IMR-90 (cell line): ENCODE measurements at regions not wholly inside any gene's neighbourhood (a gene's known extent, or its start where the extent isn't known, plus 50 kb on each side); places are given as distances from the start of the nearest gene placed in this dataset.

ENCODE experiments used
- ATAC-seq: fragments of 200-7000 bp; cut with Tn5 transposase; 2 replicates; pipeline ENCODE4 v1.9.1; 2020; ENCODE audit warnings: low read depth, mild to moderate bottlenecking, moderate library complexity
- BruUV-seq: library from RNA; stranded (reverse); fragments of 400-500 nt; replicated peaks from 2 replicates; lab custom pipeline; 2021; lab: Mats Ljungman, UMichigan
- CTCF ChIA-PET: fragments of 300-600 bp; formaldehyde crosslinking; extraction: SDS; loops from one replicate; lab custom pipeline; 2021; ENCODE audit warnings: antibody characterized with exemption; lab: Yijun Ruan, JAX
- POLR2A ChIA-PET: fragments of 300-600 bp; sonication (Branson Sonifier 250); formaldehyde crosslinking; loops from one replicate; lab custom pipeline; 2022; ENCODE audit warnings: antibody characterized with exemption; ENCODE audit not compliant: unreplicated experiment; lab: Charles Lee
- DNase-seq: peaks from one replicate; pipeline ENCODE4 v3.0.0; 2013
- H2AFZ ChIP-seq: replicated peaks from 2 replicates; pipeline ENCODE3; 2013; ENCODE audit warnings: low read length, mild to moderate bottlenecking; ENCODE audit not compliant: poor library complexity
- H2AK5ac ChIP-seq: 2 replicates; pipeline ENCODE4 v1.6.1; 2013; ENCODE audit warnings: low read depth, low read length, inconsistent platforms
- H2AK9ac ChIP-seq: replicated peaks from 2 replicates; pipeline ENCODE3; 2013; ENCODE audit warnings: mild to moderate bottlenecking, low read depth, low read length, moderate library complexity; ENCODE audit not compliant: poor library complexity
- H2BK120ac ChIP-seq: 2 replicates; pipeline ENCODE4 v1.6.1; 2013; ENCODE audit warnings: low read depth, low read length, inconsistent platforms
- H2BK15ac ChIP-seq: 3 replicates; pipeline ENCODE4 v1.6.1; 2013; ENCODE audit warnings: low read depth, low read length, inconsistent platforms
- H2BK20ac ChIP-seq: 2 replicates; pipeline ENCODE4 v1.6.1; 2013; ENCODE audit warnings: low read depth, mild to moderate bottlenecking, inconsistent platforms, low read length, moderate library complexity
- H2BK5ac ChIP-seq: 2 replicates; pipeline ENCODE4 v1.6.1; 2013; ENCODE audit warnings: mild to moderate bottlenecking, low read depth, low read length, inconsistent platforms; ENCODE audit not compliant: poor library complexity, severe bottlenecking
- H3K14ac ChIP-seq: replicated peaks from 2 replicates; pipeline ENCODE4 v1.6.1; 2013; ENCODE audit warnings: low read depth, low read length, inconsistent platforms
- H3K18ac ChIP-seq: 2 replicates; pipeline ENCODE4 v1.6.1; 2013; ENCODE audit warnings: low read depth, low read length, control low read depth
- H3K23ac ChIP-seq: 2 replicates; pipeline ENCODE4 v1.6.1; 2013; ENCODE audit warnings: low read depth, low read length, inconsistent platforms
- H3K27ac ChIP-seq: 2 replicates; pipeline ENCODE4 v1.5.1; 2013; ENCODE audit warnings: mild to moderate bottlenecking, control low read depth, low read length; ENCODE audit not compliant: insufficient read depth
- H3K27me3 ChIP-seq: 2 replicates; pipeline ENCODE4 v1.6.1; 2013; ENCODE audit warnings: low read length; ENCODE audit not compliant: control insufficient read depth, insufficient read depth
- H3K36me3 ChIP-seq: 2 replicates; pipeline ENCODE4 v1.6.1; 2013; ENCODE audit warnings: low read length, mixed read lengths; ENCODE audit not compliant: control insufficient read depth, insufficient read depth
- H3K4ac ChIP-seq: 2 replicates; pipeline ENCODE4 v1.6.1; 2013; ENCODE audit warnings: low read depth, low read length, inconsistent platforms
- H3K4me1 ChIP-seq: 2 replicates; pipeline ENCODE4 v1.6.1; 2013; ENCODE audit warnings: low read length, mixed read lengths; ENCODE audit not compliant: control insufficient read depth, insufficient read depth
- H3K4me2 ChIP-seq: 2 replicates; pipeline ENCODE4 v1.6.1; 2013; ENCODE audit warnings: low read depth, mild to moderate bottlenecking, control low read depth, low read length, moderate library complexity
- H3K4me3 ChIP-seq: 2 replicates; pipeline ENCODE4 v1.5.1; 2013; ENCODE audit warnings: low read depth, mild to moderate bottlenecking, control low read depth, low read length, moderate library complexity; ENCODE audit not compliant: insufficient read depth
- H3K56ac ChIP-seq: 2 replicates; pipeline ENCODE4 v1.6.1; 2013; ENCODE audit warnings: low read length, inconsistent platforms; ENCODE audit not compliant: insufficient read depth; ENCODE audit errors: extremely low read depth
- H3K79me1 ChIP-seq, 2 experiments: 2 replicates each; pipeline ENCODE4 v1.6.1; 2013; ENCODE audit warnings: low read length in 2 of 2, inconsistent platforms in 1 of 2, low read depth in 1 of 2
- H3K9ac ChIP-seq: 2 replicates; pipeline ENCODE4 v1.6.1; 2013; ENCODE audit warnings: low read depth, low read length, control low read depth
- H3K9me1 ChIP-seq: 2 replicates; pipeline ENCODE4 v1.6.1; 2013; ENCODE audit warnings: low read length, inconsistent platforms; ENCODE audit not compliant: insufficient read depth
- H3K9me3 ChIP-seq: 2 replicates; pipeline ENCODE4 v1.6.1; 2013; ENCODE audit warnings: low read length; ENCODE audit not compliant: control insufficient read depth, insufficient read depth
- H4K20me1 ChIP-seq: 2 replicates; pipeline ENCODE4 v1.6.1; 2013; ENCODE audit warnings: low read length, inconsistent platforms; ENCODE audit not compliant: insufficient read depth
- H4K5ac ChIP-seq: 2 replicates; pipeline ENCODE4 v1.6.1; 2013; ENCODE audit warnings: mild to moderate bottlenecking, low read depth, low read length, control low read depth
- H4K8ac ChIP-seq, 2 experiments: 2 replicates each; pipeline ENCODE4 v1.6.1; 2013; ENCODE audit warnings: low read depth in 2 of 2, low read length in 2 of 2, control low read depth in 1 of 2, inconsistent platforms in 1 of 2
- H4K91ac ChIP-seq: 2 replicates; pipeline ENCODE4 v1.6.1; 2013; ENCODE audit warnings: low read depth, low read length, inconsistent platforms; ENCODE audit not compliant: insufficient read depth
- CEBPB ChIP-seq: IDR thresholded peaks from 2 replicates; pipeline ENCODE4 v1.6.1; 2012; ENCODE audit warnings: low read depth, low read length, improper control_type of control experiment
- MAFK ChIP-seq: IDR thresholded peaks from 2 replicates; pipeline ENCODE4 v1.6.1; 2012; ENCODE audit warnings: low read depth, low read length, improper control_type of control experiment
- MXI1 ChIP-seq: IDR thresholded peaks from 2 replicates; pipeline ENCODE4 v1.6.1; 2012; ENCODE audit warnings: low read depth, mild to moderate bottlenecking, low read length, moderate library complexity, borderline replicate concordance
- RFX5 ChIP-seq: IDR thresholded peaks from 2 replicates; pipeline ENCODE4 v1.8.0; 2012; ENCODE audit warnings: low read depth, mild to moderate bottlenecking, low read length, moderate library complexity
- WGBS, 2 experiments: methylation state at CpG; one replicate each; pipeline versions ENCODE4 v1.1.5 to v1.1.7; 2013; ENCODE audit warnings: missing lambda C conversion rate in 2 of 2; ENCODE audit not compliant: insufficient read length in 1 of 2; ENCODE audit errors: extremely low coverage in 2 of 2; 5-methylcytosine and 5-hydroxymethylcytosine counted together
- dilution Hi-C: fragments of 300-500 bp; cut with HindIII; formaldehyde crosslinking; loops from one replicate; pipeline ENCODE4 v1.14.3; 2018; ENCODE audit warnings: low sequenced_read_pairs; ENCODE audit not compliant: unreplicated experiment
- in situ Hi-C: fragments of 300-500 bp; cut with MboI; formaldehyde crosslinking; loops from 3 replicates; pipeline ENCODE4 v1.14.3; 2019; ENCODE audit warnings: low sequenced_read_pairs, inconsistent platforms, mixed read lengths
- intact Hi-C: fragments of 100-400 bp; cut with micrococcal nuclease; formaldehyde crosslinking; loops from 2 replicates; pipeline ENCODE4 v1.10.0; 2022
- TF ChIP-seq, protein P1 (sequence below): fragments of 150-350 bp; IDR thresholded peaks from 2 replicates; pipeline ENCODE4 v1.6.1; 2017; ENCODE audit warnings: mild to moderate bottlenecking, antibody characterized with exemption, low read length, low read depth
- TF ChIP-seq, protein P2 (sequence below): conservative IDR thresholded peaks from 2 replicates; pipeline ENCODE4 v1.5.1; 2012; ENCODE audit warnings: mild to moderate bottlenecking, low read depth, low read length, improper control_type of control experiment

DNA sequence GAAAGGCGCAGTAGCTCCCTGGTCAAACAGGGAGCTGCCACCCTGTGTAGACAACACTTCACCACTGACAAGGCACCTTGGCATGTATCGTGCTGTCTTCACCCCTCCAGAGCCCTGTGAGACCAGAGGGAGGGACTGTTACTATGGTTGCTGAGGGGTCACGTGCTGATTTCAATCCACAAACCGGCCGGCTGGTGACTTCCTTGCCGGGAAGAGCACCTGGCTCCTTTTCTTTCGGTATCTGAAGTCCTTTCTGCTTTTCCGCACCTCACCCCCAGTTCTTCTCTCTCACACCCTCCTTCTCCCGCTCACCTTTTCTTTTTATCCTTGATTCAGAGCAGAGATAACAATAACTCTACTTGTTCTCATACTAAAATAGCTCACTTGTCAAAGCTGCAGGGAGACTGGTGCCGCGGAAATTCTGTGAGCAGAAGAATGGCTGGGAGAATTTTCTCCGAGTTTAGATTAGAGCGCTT, 327.2 kb downstream of the ZSWIM6 start:
- Histone ChIP-seq H3K14ac (no peak overlapping the region), H3K9ac (no peak overlapping the region), H4K8ac (no peak overlapping the region), H3K56ac (no peak overlapping the region), H2BK5ac (no peak overlapping the region), H2BK20ac (no peak overlapping the region), H4K20me1 (no peaks in the 10 kb centered on the region), H3K9me3 (no peaks in the 10 kb centered on the region), H3K23ac (no peak overlapping the region), H3K36me3 (no peaks in the 10 kb centered on the region), H2AK9ac (no peak overlapping the region), H4K5ac (no peak overlapping the region), H2BK120ac (no peak overlapping the region), H2BK15ac (no peak overlapping the region), H3K4me1 (no peaks in the 10 kb centered on the region), H4K91ac (no peak overlapping the region), H3K18ac (no peak overlapping the region), H3K4ac (no peak overlapping the region), H3K9me1 (no peaks in the 10 kb centered on the region), H3K79me1 (no peaks in the 10 kb centered on the region), H2AFZ (no peak overlapping the region), H2AK5ac (no peak overlapping the region), H3K4me3 (no peak overlapping the region), H3K27me3 (peaks cover 31% of the 10 kb centered on the region), H3K4me2 (no peak overlapping the region), H3K27ac (no peak overlapping the region)
- intact Hi-C loops (loop anchor here (5.0 kb wide), 5 partner anchors 158 to 702 kb away; partner anchors contain the start of gene SMIM15), dilution Hi-C loops (no loop called here), in situ Hi-C loops (loop anchor here (5.0 to 25.0 kb wide), 2 partner anchors 317 to 697 kb away; no protein-coding TSS in a partner anchor)
- 60% methylated on average over 2 of the region's 13 CpGs; no CpG with 5 or more reads in 1 of the 2 experiments for WGBS, 2 experiments
- ChIA-PET CTCF (interaction anchor here (0.6 to 1.6 kb wide), 12 partner anchors 8 to 605 kb away, joined by 3 to 8 read pairs (median 3); no protein-coding TSS in a partner anchor), POLR2A (no interaction called here)
- DNase-seq (no peak), ATAC-seq (no peak)
- no TSS peak for BruUV-seq
- TF ChIP-seq RFX5 (no peak), CEBPB (no peak), MAFK (no peak), MXI1 (no peak)
- TF ChIP-seq, protein P1, sequence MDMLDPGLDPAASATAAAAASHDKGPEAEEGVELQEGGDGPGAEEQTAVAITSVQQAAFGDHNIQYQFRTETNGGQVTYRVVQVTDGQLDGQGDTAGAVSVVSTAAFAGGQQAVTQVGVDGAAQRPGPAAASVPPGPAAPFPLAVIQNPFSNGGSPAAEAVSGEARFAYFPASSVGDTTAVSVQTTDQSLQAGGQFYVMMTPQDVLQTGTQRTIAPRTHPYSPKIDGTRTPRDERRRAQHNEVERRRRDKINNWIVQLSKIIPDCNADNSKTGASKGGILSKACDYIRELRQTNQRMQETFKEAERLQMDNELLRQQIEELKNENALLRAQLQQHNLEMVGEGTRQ = no peak
- TF ChIP-seq, protein P2, sequence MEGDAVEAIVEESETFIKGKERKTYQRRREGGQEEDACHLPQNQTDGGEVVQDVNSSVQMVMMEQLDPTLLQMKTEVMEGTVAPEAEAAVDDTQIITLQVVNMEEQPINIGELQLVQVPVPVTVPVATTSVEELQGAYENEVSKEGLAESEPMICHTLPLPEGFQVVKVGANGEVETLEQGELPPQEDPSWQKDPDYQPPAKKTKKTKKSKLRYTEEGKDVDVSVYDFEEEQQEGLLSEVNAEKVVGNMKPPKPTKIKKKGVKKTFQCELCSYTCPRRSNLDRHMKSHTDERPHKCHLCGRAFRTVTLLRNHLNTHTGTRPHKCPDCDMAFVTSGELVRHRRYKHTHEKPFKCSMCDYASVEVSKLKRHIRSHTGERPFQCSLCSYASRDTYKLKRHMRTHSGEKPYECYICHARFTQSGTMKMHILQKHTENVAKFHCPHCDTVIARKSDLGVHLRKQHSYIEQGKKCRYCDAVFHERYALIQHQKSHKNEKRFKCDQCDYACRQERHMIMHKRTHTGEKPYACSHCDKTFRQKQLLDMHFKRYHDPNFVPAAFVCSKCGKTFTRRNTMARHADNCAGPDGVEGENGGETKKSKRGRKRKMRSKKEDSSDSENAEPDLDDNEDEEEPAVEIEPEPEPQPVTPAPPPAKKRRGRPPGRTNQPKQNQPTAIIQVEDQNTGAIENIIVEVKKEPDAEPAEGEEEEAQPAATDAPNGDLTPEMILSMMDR = no peak
